NCI-H460 (cell line): ENCODE measurements at regions not wholly inside any gene's neighbourhood (a gene's known extent, or its start where the extent isn't known, plus 50 kb on each side); places are given as distances from the start of the nearest gene placed in this dataset.
A peak's percentile ranks its signal among the peaks of the same experiment; 100 is the strongest.
"Not testable (repeated sequence)": the region's sequence is repeated elsewhere in the genome, so short reads cannot be mapped to it uniquely, and the experiment has no call there.

Experiments
- DNase-seq: peaks from one replicate; pipeline ENCODE4 v3.0.0-alpha.2; 2016; ENCODE audit warnings: low read depth; ENCODE audit errors: extremely low read depth

DNA sequence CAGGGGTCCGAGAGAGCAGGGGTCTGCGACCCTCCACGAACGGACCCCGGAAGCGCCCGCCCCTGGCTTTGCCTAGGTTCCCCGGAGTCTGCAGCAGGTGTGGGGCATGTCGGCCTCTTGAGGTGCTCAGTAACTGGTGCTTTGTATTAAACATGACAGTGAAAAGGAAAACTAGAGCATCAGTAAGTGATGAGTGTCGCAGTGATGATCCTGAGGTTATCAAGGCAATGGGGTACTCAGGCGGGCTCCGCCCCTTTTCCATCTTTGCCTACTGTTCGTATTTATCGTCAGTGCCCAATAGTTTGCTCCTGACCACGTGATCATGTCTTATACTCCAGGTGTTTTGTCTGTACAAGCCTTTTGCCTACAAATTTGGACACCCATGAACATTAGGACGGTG, 262.4 kb downstream of the ZNF37A start:
- DNase-seq, result not testable (repeated sequence)

DNA sequence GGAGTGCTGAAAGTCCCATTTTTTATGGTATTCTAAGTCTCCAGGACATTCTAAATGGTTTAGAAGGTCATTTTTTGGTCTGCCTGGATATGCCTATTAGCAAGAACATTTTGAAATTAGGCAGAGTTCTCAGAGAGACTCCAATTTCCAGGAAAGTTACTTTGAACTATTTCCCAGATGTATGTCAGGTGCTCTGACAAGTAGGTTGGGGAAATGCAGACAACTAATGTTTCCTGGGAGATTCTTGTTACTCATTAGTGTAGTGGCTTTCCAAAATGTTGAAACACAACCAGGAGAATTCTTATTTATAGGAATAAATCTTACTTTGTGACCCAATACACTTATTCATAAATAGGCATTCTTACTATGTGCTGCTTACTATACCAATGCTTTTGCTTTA, 268.4 kb downstream of the ZNF37A start:
- not testable (repeated sequence) for DNase-seq

DNA sequence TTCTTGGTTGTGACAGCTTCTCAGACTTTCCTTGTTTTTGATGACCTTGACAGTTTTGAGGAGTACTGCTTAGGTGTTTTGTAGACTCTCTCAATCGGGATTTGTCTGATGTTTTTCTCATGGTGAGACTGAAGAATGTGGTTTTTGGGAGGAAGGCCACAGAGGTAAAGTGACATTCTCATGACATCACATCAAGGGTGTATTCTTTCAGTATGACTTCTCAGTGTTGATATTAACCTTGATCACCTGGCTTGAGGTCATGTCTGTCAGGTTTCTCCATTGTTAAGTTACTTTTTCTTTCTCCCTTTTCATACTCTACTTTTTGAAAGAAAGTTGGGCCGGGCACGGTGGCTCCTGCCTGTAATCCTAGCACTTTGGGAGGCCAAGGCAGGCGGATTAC, 269.9 kb downstream of the ZNF37A start:
- not testable (repeated sequence) for DNase-seq

DNA sequence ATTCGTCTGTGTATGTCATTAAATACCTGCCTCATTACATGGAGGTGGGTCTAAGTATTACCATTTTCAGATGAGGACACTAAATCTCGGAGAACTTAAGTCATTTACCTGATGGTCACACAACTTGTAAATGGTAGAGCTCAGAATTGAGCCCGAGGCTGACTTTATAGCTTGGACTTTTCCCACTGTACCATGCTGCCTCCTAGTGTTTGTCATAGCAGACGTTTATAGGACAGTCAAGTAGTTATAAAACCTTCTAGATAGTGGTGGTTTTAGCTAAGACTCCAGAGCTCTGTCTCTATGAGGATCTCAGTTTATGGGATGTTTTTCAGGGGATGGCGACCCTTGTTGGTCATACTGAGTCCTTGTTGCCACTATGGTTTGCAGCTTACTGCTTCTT, 271.8 kb downstream of the ZNF37A start:
- DNase-seq, result not testable (repeated sequence)

DNA sequence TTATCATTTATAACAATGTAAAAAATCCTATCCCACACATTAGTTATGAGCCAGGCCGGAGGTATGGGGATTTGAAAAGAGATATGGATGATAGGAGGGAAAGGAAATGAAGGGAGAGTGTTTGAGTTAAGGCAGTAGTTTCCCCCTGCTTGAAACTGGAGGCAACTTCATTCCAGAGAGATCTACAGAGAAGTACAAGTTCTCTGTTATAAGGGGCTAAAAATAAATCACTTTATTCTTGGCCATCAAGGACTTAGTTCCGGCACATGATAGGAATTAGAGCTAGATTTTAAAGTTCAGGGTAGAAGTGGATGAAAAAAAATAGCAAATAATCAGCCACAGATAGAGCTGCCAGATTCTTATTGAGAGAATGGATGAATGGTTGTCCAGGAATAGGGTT, 289.7 kb downstream of the ZNF37A start:
- not testable (repeated sequence) for DNase-seq

- DNase-seq, result not testable (repeated sequence)
These were observed 292.7 kb downstream of the ZNF37A start for GRCh38 chr10:38386869-38387268.

GRCh38 chr10:38390725-38391124, 296.6 kb downstream of the ZNF37A start:
- not testable (repeated sequence) for DNase-seq

DNA sequence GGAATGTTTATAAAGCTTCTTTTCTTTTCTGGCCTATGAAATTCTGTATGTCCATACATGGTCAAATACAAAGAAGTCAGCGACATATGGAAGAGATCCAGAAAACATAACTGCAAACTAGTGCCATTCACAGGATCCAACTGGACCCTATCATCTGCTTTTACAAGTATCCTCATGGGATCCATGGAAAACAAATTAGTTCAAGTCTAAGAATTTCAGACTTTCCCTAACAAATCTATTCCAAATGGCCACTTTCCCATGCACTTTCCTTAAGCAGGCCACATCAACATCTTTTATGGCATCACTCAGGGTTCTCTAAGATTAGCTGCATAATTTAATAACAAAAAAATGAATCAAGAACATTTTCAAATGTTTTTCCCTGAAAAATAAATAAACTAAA, 301.3 kb downstream of the ZNF37A start:
- DNase-seq, result not testable (repeated sequence)

DNA sequence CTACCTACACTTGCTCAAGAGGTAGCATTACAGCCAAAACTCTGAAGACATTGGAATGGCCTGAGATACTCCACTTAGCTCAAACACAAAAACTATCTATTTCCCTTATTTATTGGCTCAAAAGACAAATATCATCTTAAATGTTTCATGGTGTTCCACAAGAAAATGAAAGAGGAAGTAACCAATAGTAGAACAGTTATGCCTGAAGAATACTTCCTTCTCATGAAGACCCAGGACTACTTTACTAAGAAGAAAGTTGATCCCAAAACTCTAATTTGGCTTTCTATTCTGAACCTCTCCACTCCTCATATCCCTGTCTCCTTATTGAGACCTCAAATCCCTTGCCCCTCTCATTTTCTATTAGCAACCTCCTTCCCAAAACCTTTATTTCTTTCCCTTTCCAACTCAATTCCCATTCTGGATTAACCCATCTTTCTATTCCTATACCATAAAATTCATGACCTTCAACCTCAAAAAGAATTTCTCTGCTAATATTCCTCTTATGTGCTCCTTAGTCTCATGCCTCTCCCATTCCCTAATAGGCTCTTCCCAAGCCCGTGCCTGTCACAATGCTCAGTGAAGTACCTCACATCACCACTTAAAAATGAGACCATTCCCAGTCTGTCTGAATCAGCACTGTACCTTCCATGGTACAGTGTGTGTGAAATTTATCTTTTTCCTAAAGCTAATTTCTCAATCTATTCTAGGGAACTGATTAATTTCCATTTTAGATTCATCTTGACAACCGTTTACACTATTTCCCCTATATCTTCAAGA, 302.2 kb downstream of the ZNF37A start:
- not testable (repeated sequence) for DNase-seq

GRCh38 chr10:38401565-38401964, 307.4 kb downstream of the ZNF37A start:
- DNase-seq, result not testable (repeated sequence)

DNA sequence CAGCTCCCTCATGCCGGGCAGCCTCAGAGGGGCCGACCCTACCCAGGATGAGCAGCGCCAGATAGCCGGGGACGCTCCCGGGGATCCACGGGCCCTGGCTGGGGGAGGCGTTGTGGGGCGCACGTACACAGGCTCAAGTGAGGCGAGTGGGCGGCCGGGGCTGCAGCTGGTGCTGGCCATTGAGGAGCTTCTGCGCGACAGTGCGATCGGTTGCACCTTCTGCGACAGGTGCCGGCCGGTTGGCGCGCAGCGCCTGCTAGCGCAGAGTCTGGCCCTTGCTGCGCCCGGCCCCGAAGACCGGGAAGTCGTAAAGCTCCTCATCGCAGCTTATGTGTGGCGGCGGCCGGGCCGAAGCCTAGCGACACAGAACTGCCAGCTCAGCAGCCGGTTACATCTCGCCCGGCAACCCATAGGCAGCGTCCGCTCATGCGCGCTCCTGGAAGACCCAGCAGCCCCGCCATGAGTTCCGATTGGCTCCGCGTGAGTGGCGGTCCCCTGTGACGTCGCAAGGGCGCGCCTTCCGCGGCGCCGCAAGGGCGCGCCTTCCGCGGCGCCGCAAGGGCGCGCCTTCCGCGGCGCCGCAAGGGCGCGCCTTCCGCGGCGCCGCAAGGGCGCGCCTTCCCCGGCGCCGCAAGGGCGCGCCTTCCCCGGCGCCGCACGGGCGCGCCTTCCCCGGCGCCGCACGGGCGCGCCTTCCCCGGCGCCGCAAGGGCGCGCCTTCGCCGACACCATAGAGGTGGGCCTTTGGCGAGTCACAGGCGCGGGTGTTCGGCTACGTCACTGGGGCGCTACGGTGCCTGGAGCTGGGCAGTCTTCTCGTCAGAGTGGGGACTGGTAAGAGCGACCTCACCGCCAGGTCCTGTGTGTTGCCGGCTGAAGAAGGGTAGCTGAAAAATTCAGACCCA, 308.6 kb downstream of the ZNF37A start:
- peak; percentile 85 for DNase-seq

GRCh38 chr10:38403347-38404117, 309.4 kb downstream of the ZNF37A start:
- DNase-seq, result not testable (repeated sequence)

DNA sequence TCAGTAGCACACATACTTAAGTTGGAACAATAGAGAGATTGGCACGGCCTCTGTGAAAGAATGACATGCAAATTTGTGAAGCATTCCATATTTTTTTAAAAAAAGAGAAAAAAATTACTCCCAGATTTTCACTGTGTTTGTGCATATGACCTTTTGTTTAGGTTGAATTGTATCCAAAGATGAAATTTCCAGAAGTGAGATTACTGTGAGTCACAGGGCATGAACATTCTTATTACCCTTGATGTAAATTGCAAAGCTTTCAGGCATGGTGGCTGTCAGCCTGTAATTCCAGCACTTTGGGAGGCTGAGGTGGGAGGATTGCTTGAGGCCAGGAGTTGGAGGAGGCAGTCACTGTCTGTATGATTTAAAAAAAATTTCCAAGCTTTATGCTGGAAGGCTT, 329.5 kb downstream of the ZNF37A start:
- DNase-seq, result not testable (repeated sequence)

- DNase-seq, result not testable (repeated sequence)
These were observed 336.1 kb downstream of the ZNF37A start for GRCh38 chr10:38430242-38430641.

DNA sequence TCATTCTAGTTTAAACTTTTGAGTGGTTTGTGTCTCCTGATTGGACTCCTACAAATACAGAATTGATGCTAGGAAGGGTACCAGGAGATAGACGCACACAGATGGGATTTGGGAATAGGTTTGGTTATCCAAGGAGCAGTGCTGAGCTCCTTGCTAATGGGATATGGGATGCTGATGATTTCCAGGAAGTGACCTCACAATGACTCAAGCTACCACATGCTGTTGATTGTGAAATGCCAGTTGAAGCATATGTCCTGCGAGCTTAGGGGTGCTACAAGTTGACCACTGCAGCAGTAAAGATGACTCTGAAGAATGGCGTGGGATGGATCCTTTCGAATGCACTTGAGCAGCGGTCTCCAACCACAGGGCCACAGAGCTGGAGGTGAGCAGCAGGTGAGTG, 343.2 kb downstream of the ZNF37A start:
- DNase-seq, result not testable (repeated sequence)

GRCh38 chr10:38448614-38449355, 354.6 kb downstream of the ZNF37A start:
- DNase-seq, result not testable (repeated sequence)

DNA sequence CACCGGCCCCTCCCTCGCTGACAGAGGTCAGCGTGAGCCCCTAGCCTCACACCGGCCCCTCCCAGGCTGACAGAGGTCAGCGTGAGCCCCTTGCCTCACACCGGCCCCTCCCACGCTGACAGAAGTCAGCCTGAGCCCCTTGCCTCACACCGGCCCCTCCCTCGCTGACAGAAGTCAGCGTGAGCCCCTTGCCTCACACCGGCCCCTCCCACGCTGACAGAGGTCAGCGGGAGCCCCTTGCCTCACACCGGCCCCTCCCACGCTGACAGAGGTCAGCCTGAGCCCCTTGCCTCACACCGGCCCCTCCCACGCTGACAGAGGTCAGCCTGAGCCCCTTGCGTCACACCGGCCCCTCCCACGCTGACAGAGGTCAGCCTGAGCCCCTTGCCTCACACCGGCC, 355.5 kb downstream of the ZNF37A start:
- not testable (repeated sequence) for DNase-seq

DNA sequence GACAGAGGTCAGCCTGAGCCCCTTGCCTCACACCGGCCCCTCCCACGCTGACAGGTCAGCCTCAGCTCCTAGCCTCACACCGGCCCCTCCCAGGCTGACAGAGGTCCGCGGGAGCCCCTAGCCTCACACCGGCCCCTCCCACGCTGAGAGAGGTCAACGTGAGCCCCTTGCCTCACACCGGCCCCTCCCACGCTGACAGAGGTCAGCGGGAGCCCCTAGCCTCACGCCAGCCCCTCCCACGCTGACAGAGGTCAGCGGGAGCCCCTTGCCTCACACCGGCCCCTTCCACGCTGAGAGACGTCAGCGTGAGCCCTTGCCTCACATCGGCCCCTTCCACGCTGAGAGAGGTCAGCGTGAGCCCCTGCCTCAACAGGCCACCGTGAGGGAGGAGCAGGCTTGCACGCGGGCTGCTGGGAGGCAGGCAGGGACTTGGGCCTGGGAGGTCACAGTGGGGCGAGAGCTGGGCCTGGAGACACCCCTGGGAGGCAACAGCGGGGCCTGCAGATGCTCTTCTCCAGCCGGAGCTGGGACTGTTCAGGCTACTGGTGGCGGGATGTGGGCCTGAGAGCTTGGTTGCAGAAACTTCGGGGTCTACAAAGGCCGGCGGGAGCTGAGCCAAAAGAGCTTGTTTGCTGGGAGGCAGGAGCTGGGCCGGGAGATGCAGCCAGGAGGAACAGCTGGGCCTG, 356.4 kb downstream of the ZNF37A start:
- DNase-seq, result not testable (repeated sequence)

DNA sequence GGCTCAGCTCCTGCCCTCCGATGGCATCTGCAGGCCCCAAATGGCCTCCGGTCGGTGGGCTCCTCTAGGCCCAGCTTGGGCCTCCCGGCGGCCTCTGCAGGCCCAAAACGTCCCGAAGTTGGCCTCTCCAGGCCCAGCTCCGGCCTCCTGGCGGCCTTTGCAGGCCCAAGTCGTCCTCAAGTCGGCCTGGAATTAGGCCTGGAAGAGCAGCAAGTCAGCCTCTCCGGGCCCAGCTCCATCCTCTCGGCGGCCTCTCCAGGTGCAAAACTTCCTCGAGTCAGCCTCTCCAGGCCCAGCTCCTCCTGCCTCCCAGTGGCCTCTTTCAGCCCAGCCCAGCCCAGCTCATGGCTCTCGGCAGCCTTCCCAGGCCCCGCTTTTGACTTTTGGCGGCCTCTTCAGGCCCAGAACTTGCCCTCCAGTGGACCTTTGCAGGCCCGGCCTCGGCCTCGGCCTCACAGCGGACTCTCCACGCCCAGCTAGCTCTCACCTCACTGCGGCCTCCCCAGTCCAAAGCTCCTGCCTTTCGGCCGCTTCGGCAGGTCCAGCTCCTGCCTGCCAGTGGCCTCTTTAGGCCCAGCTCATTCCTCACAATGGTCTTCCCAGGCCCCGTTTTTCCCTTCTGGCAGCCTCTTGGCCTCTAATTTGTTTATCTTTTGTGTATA, 357.3 kb downstream of the ZNF37A start:
- not testable (repeated sequence) for DNase-seq
